GM12873 (cell line): ENCODE measurements at regions not wholly inside any gene's neighbourhood (a gene's known extent, or its start where the extent isn't known, plus 50 kb on each side); places are given as distances from the start of the nearest gene placed in this dataset.

Experiments
- CTCF ChIP-seq: IDR thresholded peaks from 2 replicates; pipeline ENCODE4 v1.5.1; 2012; ENCODE audit warnings: low read depth, mild to moderate bottlenecking, moderate library complexity, low read length, control low read depth; ENCODE audit not compliant: insufficient read depth; ENCODE audit errors: missing control alignments

- no peak for TF ChIP-seq CTCF
Observed at GRCh38 chr9:134218230-134218629, 53.9 kb upstream of the RNU6ATAC start.

GRCh38 chr9:134219646-134220060, 55.3 kb upstream of the RNU6ATAC start:
- TF ChIP-seq CTCF = no peak

GRCh38 chr9:134220311-134220710, 55.9 kb upstream of the RNU6ATAC start:
- no peak for TF ChIP-seq CTCF

- no peak for TF ChIP-seq CTCF
Observed at GRCh38 chr9:134221273-134222017, 57.1 kb upstream of the RNU6ATAC start.

GRCh38 chr9:134222018-134222573, 57.7 kb upstream of the RNU6ATAC start:
- no peak for TF ChIP-seq CTCF

GRCh38 chr9:134223091-134223490, 58.7 kb upstream of the RNU6ATAC start:
- no peak for TF ChIP-seq CTCF

GRCh38 chr9:134223591-134224122, 59.3 kb upstream of the RNU6ATAC start:
- TF ChIP-seq CTCF = no peak
